ENCODE measurements at regions not wholly inside any gene's neighbourhood (a gene's known extent, or its start where the extent isn't known, plus 50 kb on each side); places are given as distances from the start of the nearest gene placed in this dataset.

- TF ChIP-seq EP300 (conservative IDR thresholded peaks at IDR 0.05; ENCODE audit: poor library complexity, severe bottlenecking), result no peak
- TF ChIP-seq CTCF (IDR thresholded peaks at IDR 0.05; ENCODE audit: poor library complexity, severe bottlenecking), result no peak
- TF ChIP-seq EZH2 (IDR thresholded peaks at IDR 0.05; ENCODE audit: borderline replicate concordance, insufficient read depth, low read length, poor library complexity, severe bottlenecking), result no peak
- no peak for TF ChIP-seq TAF1 (IDR thresholded peaks at IDR 0.05; ENCODE audit: low read depth)
- no peaks in the 10 kb centered on the region for H3K79me2 ChIP-seq (replicated peaks; ENCODE audit: insufficient read depth, low read length)
- no peak overlapping the region for H2AFZ ChIP-seq (ENCODE audit: low read depth, low read length)
- no peaks in the 10 kb centered on the region for H3K36me3 ChIP-seq (ENCODE audit: insufficient read depth, low read length)
- H3K9ac ChIP-seq (ENCODE audit: low read length), result no peak overlapping the region
- no peaks in the 10 kb centered on the region for H3K9me2 ChIP-seq (ENCODE audit: insufficient read depth, low read length)
- H3K4me2 ChIP-seq (ENCODE audit: low read length), result no peak overlapping the region
- no peaks in the 10 kb centered on the region for H4K20me1 ChIP-seq (ENCODE audit: insufficient read depth)
- no peak overlapping the region for H3K27ac ChIP-seq (ENCODE audit: low read length)
- H3K4me3 ChIP-seq (ENCODE audit: low read length), result no peak overlapping the region
- H3K9me3 ChIP-seq (ENCODE audit: low read length), result no peaks in the 10 kb centered on the region
- no peaks in the 10 kb centered on the region for H3F3A ChIP-seq (ENCODE audit: insufficient read depth, low read length, poor library complexity, severe bottlenecking)
- H3K27me3 ChIP-seq (ENCODE audit: insufficient read depth, low read depth, low read length), result no peaks in the 10 kb centered on the region
Observed at GRCh38 chr13:83731113-83731512, 151.2 kb downstream of the SLITRK1 start.

DNA sequence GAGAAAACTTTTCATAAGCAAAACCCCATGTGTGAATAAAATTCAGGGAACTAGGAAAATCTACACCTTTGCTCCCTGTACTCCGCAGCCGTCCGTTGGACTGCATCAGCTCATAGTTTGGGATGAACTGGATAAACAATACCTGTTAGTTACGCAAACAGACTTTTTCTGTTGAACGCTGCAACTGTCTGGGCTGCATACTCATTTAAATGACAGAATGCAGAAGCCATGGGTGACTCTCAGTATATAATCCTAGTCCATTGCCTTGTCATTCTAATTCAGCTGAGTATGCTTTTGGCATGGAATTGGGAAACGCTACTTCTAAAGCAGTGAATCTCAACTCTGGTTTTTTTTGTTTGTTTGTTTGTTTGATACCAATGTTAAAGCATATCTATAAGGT is 151.6 kb downstream of the SLITRK1 start:
- H2AFZ ChIP-seq (ENCODE audit: low read depth, low read length), result no peak overlapping the region
- H3K4me2 ChIP-seq (ENCODE audit: low read length), result no peak overlapping the region
- no peaks in the 10 kb centered on the region for H3K79me2 ChIP-seq (replicated peaks; ENCODE audit: insufficient read depth, low read length)
- no peaks in the 10 kb centered on the region for H4K20me1 ChIP-seq (ENCODE audit: insufficient read depth)
- no peaks in the 10 kb centered on the region for H3K36me3 ChIP-seq (ENCODE audit: insufficient read depth, low read length)
- H3K9me3 ChIP-seq (ENCODE audit: low read length), result no peaks in the 10 kb centered on the region
- TF ChIP-seq REST (IDR thresholded peaks at IDR 0.05; ENCODE audit: borderline replicate concordance) (no peak), CTCF (IDR thresholded peaks at IDR 0.05; ENCODE audit: poor library complexity, severe bottlenecking) (no peak), MXI1 (conservative IDR thresholded peaks at IDR 0.05; ENCODE audit: poor library complexity, severe bottlenecking) (no peak)
- H3K4me3 ChIP-seq (ENCODE audit: low read length), result no peak overlapping the region
- no peak overlapping the region for H3K27ac ChIP-seq (ENCODE audit: low read length)
- no peaks in the 10 kb centered on the region for H3K27me3 ChIP-seq (ENCODE audit: insufficient read depth, low read depth, low read length)
- H3K9me2 ChIP-seq (ENCODE audit: insufficient read depth, low read length), result no peaks in the 10 kb centered on the region
- H3F3A ChIP-seq (ENCODE audit: insufficient read depth, low read length, poor library complexity, severe bottlenecking), result no peaks in the 10 kb centered on the region
- no peak overlapping the region for H3K9ac ChIP-seq (ENCODE audit: low read length)
